ENCODE measurements at regions not wholly inside any gene's neighbourhood (a gene's known extent, or its start where the extent isn't known, plus 50 kb on each side); places are given as distances from the start of the nearest gene placed in this dataset.

GRCh38 chr1:69433073-69433472 lies 134.6 kb upstream of the LRRC7 start:
- Histone ChIP-seq H3K9me3 (no peaks in the 10 kb centered on the region), H3K36me3 (no peaks in the 10 kb centered on the region), H3K4me3 (no peak overlapping the region), H3K4me1 (no peaks in the 10 kb centered on the region), H3K27ac (no peak overlapping the region), H3K27me3 (no peaks in the 10 kb centered on the region)
- TF ChIP-seq CTCF (IDR thresholded peaks at IDR 0.05) (no peak), POLR2A (IDR thresholded peaks at IDR 0.05) (no peak), EP300 (IDR thresholded peaks at IDR 0.05) (no peak)
- no peak for DNase-seq (ENCODE audit: low spot score in 2 of 2)

GRCh38 chr1:69436151-69436550 lies 131.6 kb upstream of the LRRC7 start:
- H3K36me3 ChIP-seq: no peaks in the 10 kb centered on the region
- H3K9me3 ChIP-seq: no peaks in the 10 kb centered on the region
- no peak overlapping the region for H3K4me3 ChIP-seq
- no peaks in the 10 kb centered on the region for H3K4me1 ChIP-seq
- no peaks in the 10 kb centered on the region for H3K27me3 ChIP-seq
- TF ChIP-seq POLR2A (IDR thresholded peaks at IDR 0.05) (no peak), EP300 (IDR thresholded peaks at IDR 0.05) (no peak), CTCF (IDR thresholded peaks at IDR 0.05) (no peak)
- DNase-seq (ENCODE audit: low spot score in 2 of 2): no peak
- H3K27ac ChIP-seq: no peak overlapping the region

- no peaks in the 10 kb centered on the region for H3K36me3 ChIP-seq
- H3K9me3 ChIP-seq: no peaks in the 10 kb centered on the region
- DNase-seq (ENCODE audit: low spot score in 2 of 2): no peak
- WGBS, 2 donors: 44 to 51% methylated on average over 5 of the region's 5 CpGs
- no peaks in the 10 kb centered on the region for H3K27me3 ChIP-seq
- no peak overlapping the region for H3K27ac ChIP-seq
- TF ChIP-seq EP300 (IDR thresholded peaks at IDR 0.05) (no peak), CTCF (IDR thresholded peaks at IDR 0.05) (no peak), POLR2A (IDR thresholded peaks at IDR 0.05) (no peak)
- no peak overlapping the region for H3K4me3 ChIP-seq
- no peaks in the 10 kb centered on the region for H3K4me1 ChIP-seq
Measured at GRCh38 chr1:69438056-69438795, 129.5 kb upstream of the LRRC7 start.

GRCh38 chr1:69441496-69441895 lies 126.2 kb upstream of the LRRC7 start:
- no peak overlapping the region for H3K4me3 ChIP-seq
- no peak for DNase-seq (ENCODE audit: low spot score in 2 of 2)
- no peak overlapping the region for H3K27ac ChIP-seq
- no peaks in the 10 kb centered on the region for H3K9me3 ChIP-seq
- TF ChIP-seq EP300 (IDR thresholded peaks at IDR 0.05): no peak
- H3K4me1 ChIP-seq: no peaks in the 10 kb centered on the region
- H3K36me3 ChIP-seq: no peaks in the 10 kb centered on the region
- H3K27me3 ChIP-seq: no peaks in the 10 kb centered on the region

- Histone ChIP-seq H3K4me3 (no peak overlapping the region), H3K9me3 (peaks cover 0 to 7% (median 0%) of the 10 kb centered on the region in 4 donors), H3K27me3 (no peaks in the 10 kb centered on the region), H3K27ac (no peak overlapping the region), H3K4me1 (no peaks in the 10 kb centered on the region), H3K36me3 (no peaks in the 10 kb centered on the region)
- TF ChIP-seq CTCF (IDR thresholded peaks at IDR 0.05): no peak
- TF ChIP-seq EP300 (IDR thresholded peaks at IDR 0.05): no peak
- no peak for TF ChIP-seq POLR2A (IDR thresholded peaks at IDR 0.05)
- WGBS, 2 donors: 62 to 64% methylated on average over 2 of the region's 2 CpGs
- no peak for DNase-seq (ENCODE audit: low spot score in 2 of 2)
Measured at GRCh38 chr1:69451196-69451595, 116.5 kb upstream of the LRRC7 start.

GRCh38 chr1:69455718-69456117 lies 112.0 kb upstream of the LRRC7 start:
- 36 to 39% methylated on average over 3 of the region's 3 CpGs for WGBS, 2 donors

More at GRCh38 chr1:69455718-69456117, 112.0 kb upstream of the LRRC7 start:
- no peaks in the 10 kb centered on the region for H3K27me3 ChIP-seq
- H3K4me3 ChIP-seq: no peak overlapping the region
- no peak overlapping the region for H3K27ac ChIP-seq
- H3K4me1 ChIP-seq: no peaks in the 10 kb centered on the region
- H3K9me3 ChIP-seq: no peaks in the 10 kb centered on the region
- TF ChIP-seq POLR2A (IDR thresholded peaks at IDR 0.05) (no peak), EP300 (IDR thresholded peaks at IDR 0.05) (no peak), CTCF (IDR thresholded peaks at IDR 0.05) (no peak)
- no peaks in the 10 kb centered on the region for H3K36me3 ChIP-seq
- no peak for DNase-seq (ENCODE audit: low spot score in 2 of 2)
